Endothelial cell of umbilical vein (primary cell): ENCODE measurements at regions not wholly inside any gene's neighbourhood (a gene's known extent, or its start where the extent isn't known, plus 50 kb on each side); places are given as distances from the start of the nearest gene placed in this dataset.

Experiments
- BruUV-seq: library from RNA; stranded (reverse); fragments of 400-500 nt; replicated peaks from 2 replicates; lab custom pipeline; 2021; lab: Mats Ljungman, UMichigan
- CTCF ChIA-PET: fragments of 300-600, 350-600 bp; sonication (Branson Sonifier 250); formaldehyde crosslinking; loops from one replicate; lab custom pipeline; 2021; ENCODE audit warnings: antibody characterized with exemption, inconsistent platforms; lab: Charles Lee
- POLR2A ChIA-PET: fragments of 300-600, 350-600 bp; sonication (Branson Sonifier 250); formaldehyde crosslinking; loops from one replicate; lab custom pipeline; 2021; ENCODE audit warnings: antibody characterized with exemption, inconsistent platforms; lab: Charles Lee
- DNase-seq: peaks from one replicate; pipeline ENCODE4 v3.0.0-alpha.2; 2011; ENCODE audit warnings: low read depth, low spot score
- FAIRE-seq: peaks from 2 replicates; lab custom pipeline; 2011; peaks lifted over from hg19 to GRCh38; lab: Jason Lieb, UNC
- H2AFZ ChIP-seq: 2 replicates; pipeline ENCODE4 v1.6.0; 2012; ENCODE audit warnings: low read depth, low read length, control low read depth, inconsistent platforms
- H3K27ac ChIP-seq: 2 replicates; pipeline ENCODE4 v1.5.1; 2011; ENCODE audit warnings: low read depth, mild to moderate bottlenecking, control low read depth, low read length, moderate library complexity; ENCODE audit not compliant: insufficient read depth
- H3K27me3 ChIP-seq, 2 experiments: 2 replicates each; pipeline versions ENCODE4 v1.6.0 to v1.6.1; 2011; ENCODE audit warnings: low read length in 2 of 2, mixed read lengths in 1 of 2; ENCODE audit not compliant: control insufficient read depth in 2 of 2, insufficient read depth in 2 of 2
- H3K36me3 ChIP-seq, 2 experiments: 2 replicates in 1 of 2; 3 replicates in 1 of 2; pipeline ENCODE4 v1.5.1; 2011; ENCODE audit warnings: low read length in 2 of 2, mild to moderate bottlenecking in 1 of 2, moderate library complexity in 1 of 2; ENCODE audit not compliant: control insufficient read depth in 2 of 2, insufficient read depth in 2 of 2; ENCODE audit errors: extremely low read depth in 1 of 2
- H3K4me1 ChIP-seq: 3 replicates; pipeline ENCODE4 v1.5.1; 2011; ENCODE audit warnings: mild to moderate bottlenecking, low read length; ENCODE audit not compliant: control insufficient read depth, insufficient read depth; ENCODE audit errors: extremely low read depth
- H3K4me2 ChIP-seq: 2 replicates; pipeline ENCODE4 v1.6.1; 2011; ENCODE audit warnings: low read length, control low read depth, mixed read lengths; ENCODE audit not compliant: insufficient read depth
- H3K4me3 ChIP-seq, 3 experiments: fragments of 200-600 bp in 1 of 3; sonication (generic), shearing (Covaris generic) in 1 of 3; replicated peaks in 1 of 3; 2 replicates each; pipeline ENCODE4 v1.5.1; 2011 to 2016; ENCODE audit warnings: control low read depth in 3 of 3, low read length in 3 of 3, mild to moderate bottlenecking in 2 of 3, inconsistent platforms in 1 of 3, low read depth in 1 of 3, moderate library complexity in 1 of 3; ENCODE audit not compliant: insufficient read depth in 1 of 3
- H3K79me2 ChIP-seq: 2 replicates; pipeline ENCODE4 v1.6.0; 2012; ENCODE audit warnings: low read length, inconsistent platforms; ENCODE audit not compliant: control insufficient read depth, insufficient read depth
- H3K9ac ChIP-seq: replicated peaks from 2 replicates; pipeline ENCODE3; 2011; ENCODE audit warnings: low read length, control low read depth; ENCODE audit not compliant: insufficient read depth; ENCODE audit errors: extremely low read depth
- H3K9me1 ChIP-seq: replicated peaks from 3 replicates; pipeline ENCODE4 v1.6.0; 2011; ENCODE audit warnings: mild to moderate bottlenecking, low read length; ENCODE audit not compliant: control insufficient read depth, insufficient read depth; ENCODE audit errors: extremely low read depth
- H3K9me3 ChIP-seq: replicated peaks from 2 replicates; pipeline ENCODE4 v1.5.1; 2012; ENCODE audit warnings: low read length, inconsistent platforms; ENCODE audit not compliant: control insufficient read depth, insufficient read depth
- H4K20me1 ChIP-seq: replicated peaks from 2 replicates; pipeline ENCODE3; 2011; ENCODE audit warnings: mild to moderate bottlenecking, low read length; ENCODE audit not compliant: control insufficient read depth, insufficient read depth; ENCODE audit errors: extremely low read depth
- CTCF ChIP-seq, 2 donors: IDR thresholded peaks; 1 replicate in 1 of 2; 2 replicates in 1 of 2; pipeline ENCODE4 v1.5.1; 2011; ENCODE audit warnings: low read length in 2 of 2, mild to moderate bottlenecking in 2 of 2, moderate library complexity in 2 of 2, control low read depth in 1 of 2, inconsistent platforms in 1 of 2, low read depth in 1 of 2; ENCODE audit not compliant: insufficient read depth in 1 of 2; ENCODE audit errors: extremely low read depth in 1 of 2
- EZH2 ChIP-seq: IDR thresholded peaks from 2 replicates; pipeline ENCODE4 v1.6.1; 2012; ENCODE audit warnings: borderline replicate concordance, low read depth, mild to moderate bottlenecking, moderate library complexity, low read length, inconsistent platforms; ENCODE audit not compliant: severe bottlenecking
- JUN ChIP-seq: IDR thresholded peaks from 2 replicates; pipeline ENCODE4 v1.6.1; 2011; ENCODE audit warnings: borderline replicate concordance, low read depth; ENCODE audit not compliant: insufficient read length, insufficient read depth
- MAX ChIP-seq: IDR thresholded peaks from 2 replicates; pipeline ENCODE4 v1.6.1; 2011; ENCODE audit not compliant: insufficient read depth, insufficient read length
- POLR2A ChIP-seq: IDR thresholded peaks from 2 replicates; pipeline ENCODE4 v1.6.1; 2012; ENCODE audit warnings: low read depth, mild to moderate bottlenecking, control low read depth, low read length
- POLR2AphosphoS5 ChIP-seq: IDR thresholded peaks from 2 replicates; pipeline ENCODE4 v1.6.1; 2012; ENCODE audit warnings: low read depth, mild to moderate bottlenecking, control low read depth, low read length, moderate library complexity; ENCODE audit not compliant: insufficient read depth
- dilution Hi-C: fragments of 300-500 bp; cut with MboI; formaldehyde crosslinking; loops from one replicate; pipeline ENCODE4 v1.15.0; 2019; ENCODE audit warnings: low sequenced_read_pairs; ENCODE audit not compliant: extremely low pct_ligation_motif_present
- intact Hi-C: fragments of 100-400 bp; cut with micrococcal nuclease; formaldehyde crosslinking; loops from one replicate; pipeline ENCODE4 v1.10.0; 2022

GRCh38 chr10:60497364-60497763 lies 107.7 kb upstream of the ANK3 start:
- H3K4me1 ChIP-seq: no peaks in the 10 kb centered on the region
- H4K20me1 ChIP-seq: no peaks in the 10 kb centered on the region
- BruUV-seq: no TSS peak
- H2AFZ ChIP-seq: no peak overlapping the region
- DNase-seq (peak; percentile 40), FAIRE-seq (no peak)
- no peak overlapping the region for H3K9ac ChIP-seq
- H3K27ac ChIP-seq: no peak overlapping the region
- intact Hi-C loops (no loop called here), dilution Hi-C loops (no loop called here)
- no peaks in the 10 kb centered on the region for H3K9me3 ChIP-seq
- ChIA-PET POLR2A (no interaction called here), CTCF (no interaction called here)
- H3K4me2 ChIP-seq: no peak overlapping the region
- H3K36me3 ChIP-seq: no peaks in the 10 kb centered on the region
- H3K27me3 ChIP-seq: peaks cover 0 to 5% of the 10 kb centered on the region in 2 experiments
- no peaks in the 10 kb centered on the region for H3K9me1 ChIP-seq
- H3K4me3 ChIP-seq: no peak overlapping the region
- TF ChIP-seq CTCF (IDR thresholded peaks at IDR 0.05; ENCODE audit: extremely low read depth in 1 of 2, insufficient read depth in 1 of 2, low read depth in 1 of 2, low read length in 2 of 2) (no peak), POLR2A (no peak), JUN (no peak)
- H3K79me2 ChIP-seq: no peaks in the 10 kb centered on the region

GRCh38 chr10:60496181-60496580 lies 106.5 kb upstream of the ANK3 start:
- intact Hi-C loops: no loop called here
- POLR2A ChIA-PET: no interaction called here
- FAIRE-seq: no peak

More at GRCh38 chr10:60496181-60496580, 106.5 kb upstream of the ANK3 start:
- Histone ChIP-seq H3K9me1 (no peaks in the 10 kb centered on the region), H3K9me3 (no peaks in the 10 kb centered on the region), H4K20me1 (no peaks in the 10 kb centered on the region), H3K79me2 (no peaks in the 10 kb centered on the region), H2AFZ (no peak overlapping the region), H3K27ac (no peak overlapping the region), H3K27me3 (peaks cover 0 to 4% of the 10 kb centered on the region in 2 experiments), H3K4me3 (no peak overlapping the region), H3K4me2 (no peak overlapping the region), H3K36me3 (no peaks in the 10 kb centered on the region), H3K9ac (no peak overlapping the region), H3K4me1 (no peaks in the 10 kb centered on the region)
- DNase-seq: no peak
- CTCF ChIA-PET: no interaction called here
- TF ChIP-seq POLR2A (no peak), POLR2AphosphoS5 (no peak), MAX (no peak), EZH2 (no peak)
- dilution Hi-C loops: no loop called here
- no TSS peak for BruUV-seq
